GM19372 (cell line): ENCODE measurements at regions not wholly inside any gene's neighbourhood (a gene's known extent, or its start where the extent isn't known, plus 50 kb on each side); places are given as distances from the start of the nearest gene placed in this dataset.
"Not testable (repeated sequence)": the region's sequence is repeated elsewhere in the genome, so short reads cannot be mapped to it uniquely, and the experiment has no call there.

Experiments
- ATAC-seq: cut with Tn5 transposase; IDR thresholded peaks from one replicate; pipeline ENCODE4 v1.9.1; 2021; ENCODE audit warnings: mild to moderate bottlenecking, low read depth, moderate library complexity; ENCODE audit not compliant: unreplicated experiment

- no peak for ATAC-seq
Measured at GRCh38 chr5:96218653-96219052, 214.4 kb downstream of the PCSK1 start.

- no peak for ATAC-seq
Measured at GRCh38 chr5:96214442-96215197, 218.4 kb downstream of the PCSK1 start.

GRCh38 chr5:96209829-96210228 is 223.2 kb downstream of the PCSK1 start:
- no peak for ATAC-seq

- no peak for ATAC-seq
Measured at GRCh38 chr5:96207420-96207819, 225.6 kb downstream of the PCSK1 start.

- ATAC-seq: no peak
Measured at GRCh38 chr5:96203761-96204160, 229.3 kb downstream of the PCSK1 start.

- ATAC-seq: no peak
Measured at GRCh38 chr5:96201503-96201902, 231.5 kb downstream of the PCSK1 start.

GRCh38 chr5:96200641-96201040 is 232.4 kb downstream of the PCSK1 start:
- ATAC-seq: no peak

GRCh38 chr5:96199713-96200183 is 233.3 kb downstream of the PCSK1 start:
- ATAC-seq: no peak

- no peak for ATAC-seq
Measured at GRCh38 chr5:96198356-96199058, 234.5 kb downstream of the PCSK1 start.

- ATAC-seq: not testable (repeated sequence)
Measured at GRCh38 chr5:96197767-96198166, 235.3 kb downstream of the PCSK1 start.

- no peak for ATAC-seq
Measured at GRCh38 chr5:96197347-96197746, 235.7 kb upstream of the ELL2 start.

GRCh38 chr5:96196890-96197289 is 235.2 kb upstream of the ELL2 start:
- ATAC-seq: no peak

GRCh38 chr5:96196407-96196806 is 234.8 kb upstream of the ELL2 start:
- no peak for ATAC-seq

- no peak for ATAC-seq
Measured at GRCh38 chr5:96195123-96195522, 233.5 kb upstream of the ELL2 start.

GRCh38 chr5:96194593-96194992 is 232.9 kb upstream of the ELL2 start:
- no peak for ATAC-seq

- no peak for ATAC-seq
Measured at GRCh38 chr5:96193946-96194345, 232.3 kb upstream of the ELL2 start.

GRCh38 chr5:96189987-96190386 is 228.3 kb upstream of the ELL2 start:
- ATAC-seq: no peak

GRCh38 chr5:96189028-96189826 is 227.6 kb upstream of the ELL2 start:
- no peak for ATAC-seq

GRCh38 chr5:96187309-96188027 is 225.8 kb upstream of the ELL2 start:
- ATAC-seq: no peak

GRCh38 chr5:96184510-96184909 is 222.9 kb upstream of the ELL2 start:
- not testable (repeated sequence) for ATAC-seq
